ENCODE measurements at regions not wholly inside any gene's neighbourhood (a gene's known extent, or its start where the extent isn't known, plus 50 kb on each side); places are given as distances from the start of the nearest gene placed in this dataset.
"Not testable (repeated sequence)": the region's sequence is repeated elsewhere in the genome, so short reads cannot be mapped to it uniquely, and the experiment has no call there.

- TF ChIP-seq EZH2 (IDR thresholded peaks at IDR 0.05; ENCODE audit: low read length): no peak
- TF ChIP-seq, protein P1, sequence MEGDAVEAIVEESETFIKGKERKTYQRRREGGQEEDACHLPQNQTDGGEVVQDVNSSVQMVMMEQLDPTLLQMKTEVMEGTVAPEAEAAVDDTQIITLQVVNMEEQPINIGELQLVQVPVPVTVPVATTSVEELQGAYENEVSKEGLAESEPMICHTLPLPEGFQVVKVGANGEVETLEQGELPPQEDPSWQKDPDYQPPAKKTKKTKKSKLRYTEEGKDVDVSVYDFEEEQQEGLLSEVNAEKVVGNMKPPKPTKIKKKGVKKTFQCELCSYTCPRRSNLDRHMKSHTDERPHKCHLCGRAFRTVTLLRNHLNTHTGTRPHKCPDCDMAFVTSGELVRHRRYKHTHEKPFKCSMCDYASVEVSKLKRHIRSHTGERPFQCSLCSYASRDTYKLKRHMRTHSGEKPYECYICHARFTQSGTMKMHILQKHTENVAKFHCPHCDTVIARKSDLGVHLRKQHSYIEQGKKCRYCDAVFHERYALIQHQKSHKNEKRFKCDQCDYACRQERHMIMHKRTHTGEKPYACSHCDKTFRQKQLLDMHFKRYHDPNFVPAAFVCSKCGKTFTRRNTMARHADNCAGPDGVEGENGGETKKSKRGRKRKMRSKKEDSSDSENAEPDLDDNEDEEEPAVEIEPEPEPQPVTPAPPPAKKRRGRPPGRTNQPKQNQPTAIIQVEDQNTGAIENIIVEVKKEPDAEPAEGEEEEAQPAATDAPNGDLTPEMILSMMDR (optimal IDR thresholded peaks at IDR 0.05 in 1 of 3, IDR thresholded peaks at IDR 0.05 in 1 of 3, conservative IDR thresholded peaks at IDR 0.05 in 1 of 3; ENCODE audit: extremely low read depth in 1 of 3, insufficient read depth in 2 of 3, low read length in 3 of 3): no peak
- no peak for FAIRE-seq
- Histone ChIP-seq H3K36me3 (ENCODE audit: control insufficient read depth in 2 of 2, extremely low read depth in 1 of 2, insufficient read depth in 2 of 2, low read length in 2 of 2) (no peaks in the 10 kb centered on the region), H2AFZ (ENCODE audit: control insufficient read depth, low read length) (no peak overlapping the region), H3K9me1 (ENCODE audit: control insufficient read depth, extremely low read depth, insufficient read depth, low read length) (no peaks in the 10 kb centered on the region), H3K4me1 (ENCODE audit: control insufficient read depth, extremely low read depth, insufficient read depth, low read length) (no peaks in the 10 kb centered on the region), H3K27me3 (ENCODE audit: control insufficient read depth, extremely low read depth, insufficient read depth, low read length) (no peaks in the 10 kb centered on the region), H3K9ac (ENCODE audit: control insufficient read depth, extremely low read depth, insufficient read depth, low read length) (no peak overlapping the region), H3K9me3 (ENCODE audit: control insufficient read depth, low read depth, low read length) (no peaks in the 10 kb centered on the region), H3K79me2 (ENCODE audit: control insufficient read depth, insufficient read depth, low read length) (no peaks in the 10 kb centered on the region), H3K27ac (ENCODE audit: control insufficient read depth, insufficient read depth, low read length) (no peak overlapping the region), H3K4me2 (ENCODE audit: control insufficient read depth, extremely low read depth, insufficient read depth, low read depth, low read length) (no peak overlapping the region), H4K20me1 (ENCODE audit: control insufficient read depth, extremely low read depth, insufficient read depth, low read length) (no peaks in the 10 kb centered on the region), H3K4me3 (ENCODE audit: control insufficient read depth in 2 of 3, extremely low read depth in 1 of 3, insufficient read depth in 2 of 3, low read depth in 1 of 3, low read length in 3 of 3) (no peak overlapping the region)
- DNase-seq (ENCODE audit: low read depth, low spot score): no peak
- dilution Hi-C loops (cut with MboI; ENCODE audit: extremely low pct_ligation_motif_present, low sequenced_read_pairs): no loop called here
Observed at GRCh38 chr12:30525171-30525570, 170.5 kb downstream of the IPO8 start.

DNA sequence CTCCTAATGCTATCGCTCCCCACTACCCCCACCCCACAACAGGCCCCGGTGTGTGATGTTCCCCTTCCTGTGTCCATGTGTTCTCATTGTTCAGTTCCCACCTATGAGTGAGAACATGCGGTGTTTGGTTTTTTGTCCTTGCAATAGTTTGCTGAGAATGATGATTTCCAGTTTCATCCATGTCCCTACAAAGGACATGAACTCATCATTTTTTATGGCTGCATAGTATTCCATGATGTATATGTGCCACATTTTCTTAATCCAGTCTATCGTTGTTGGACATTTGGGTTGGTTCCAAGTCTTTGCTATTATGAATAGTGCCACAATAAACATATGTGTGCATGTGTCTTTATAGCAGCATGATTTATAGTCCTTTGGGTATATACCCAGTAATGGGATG, 175.4 kb downstream of the IPO8 start:
- H3K4me1 ChIP-seq (ENCODE audit: control insufficient read depth, extremely low read depth, insufficient read depth, low read length); H3K9me3 ChIP-seq (ENCODE audit: control insufficient read depth, low read depth, low read length); H3K4me3 ChIP-seq (ENCODE audit: control insufficient read depth in 2 of 3, extremely low read depth in 1 of 3, insufficient read depth in 2 of 3, low read depth in 1 of 3, low read length in 3 of 3); H2AFZ ChIP-seq (ENCODE audit: control insufficient read depth, low read length); H4K20me1 ChIP-seq (ENCODE audit: control insufficient read depth, extremely low read depth, insufficient read depth, low read length); H3K79me2 ChIP-seq (ENCODE audit: control insufficient read depth, insufficient read depth, low read length); H3K9me1 ChIP-seq (ENCODE audit: control insufficient read depth, extremely low read depth, insufficient read depth, low read length); H3K27me3 ChIP-seq (ENCODE audit: control insufficient read depth, extremely low read depth, insufficient read depth, low read length); H3K4me2 ChIP-seq (ENCODE audit: control insufficient read depth, extremely low read depth, insufficient read depth, low read depth, low read length); dilution Hi-C loops (cut with MboI; ENCODE audit: extremely low pct_ligation_motif_present, low sequenced_read_pairs); H3K36me3 ChIP-seq (ENCODE audit: control insufficient read depth in 2 of 2, extremely low read depth in 1 of 2, insufficient read depth in 2 of 2, low read length in 2 of 2); DNase-seq (ENCODE audit: low read depth, low spot score); FAIRE-seq; H3K9ac ChIP-seq (ENCODE audit: control insufficient read depth, extremely low read depth, insufficient read depth, low read length); H3K27ac ChIP-seq (ENCODE audit: control insufficient read depth, insufficient read depth, low read length): not testable (repeated sequence)

- Histone ChIP-seq H3K4me2 (ENCODE audit: control insufficient read depth, extremely low read depth, insufficient read depth, low read depth, low read length) (no peak overlapping the region), H3K4me3 (ENCODE audit: control insufficient read depth in 2 of 3, extremely low read depth in 1 of 3, insufficient read depth in 2 of 3, low read depth in 1 of 3, low read length in 3 of 3) (no peak overlapping the region), H3K9me1 (ENCODE audit: control insufficient read depth, extremely low read depth, insufficient read depth, low read length) (no peaks in the 10 kb centered on the region), H3K4me1 (ENCODE audit: control insufficient read depth, extremely low read depth, insufficient read depth, low read length) (peaks cover 7% of the 10 kb centered on the region), H3K36me3 (ENCODE audit: control insufficient read depth in 2 of 2, extremely low read depth in 1 of 2, insufficient read depth in 2 of 2, low read length in 2 of 2) (no peaks in the 10 kb centered on the region), H3K27me3 (ENCODE audit: control insufficient read depth, extremely low read depth, insufficient read depth, low read length) (no peaks in the 10 kb centered on the region), H3K27ac (ENCODE audit: control insufficient read depth, insufficient read depth, low read length) (no peak overlapping the region), H3K79me2 (ENCODE audit: control insufficient read depth, insufficient read depth, low read length) (no peaks in the 10 kb centered on the region), H3K9me3 (ENCODE audit: control insufficient read depth, low read depth, low read length) (no peaks in the 10 kb centered on the region), H4K20me1 (ENCODE audit: control insufficient read depth, extremely low read depth, insufficient read depth, low read length) (no peaks in the 10 kb centered on the region), H3K9ac (ENCODE audit: control insufficient read depth, extremely low read depth, insufficient read depth, low read length) (no peak overlapping the region), H2AFZ (ENCODE audit: control insufficient read depth, low read length) (no peak overlapping the region)
- DNase-seq (ENCODE audit: low read depth, low spot score) (no peak), FAIRE-seq (no peak)
- dilution Hi-C loops (cut with MboI; ENCODE audit: extremely low pct_ligation_motif_present, low sequenced_read_pairs): no loop called here
- TF ChIP-seq, protein P1 (optimal IDR thresholded peaks at IDR 0.05 in 1 of 3, IDR thresholded peaks at IDR 0.05 in 1 of 3, conservative IDR thresholded peaks at IDR 0.05 in 1 of 3; ENCODE audit: extremely low read depth in 1 of 3, insufficient read depth in 2 of 3, low read length in 3 of 3): no peak
- TF ChIP-seq EZH2 (IDR thresholded peaks at IDR 0.05; ENCODE audit: low read length): no peak
Observed at GRCh38 chr12:30519535-30519934, 176.1 kb downstream of the IPO8 start.

Measured in keratinocyte (primary cell).